ENCODE measurements at regions not wholly inside any gene's neighbourhood (a gene's known extent, or its start where the extent isn't known, plus 50 kb on each side); places are given as distances from the start of the nearest gene placed in this dataset.

DNA sequence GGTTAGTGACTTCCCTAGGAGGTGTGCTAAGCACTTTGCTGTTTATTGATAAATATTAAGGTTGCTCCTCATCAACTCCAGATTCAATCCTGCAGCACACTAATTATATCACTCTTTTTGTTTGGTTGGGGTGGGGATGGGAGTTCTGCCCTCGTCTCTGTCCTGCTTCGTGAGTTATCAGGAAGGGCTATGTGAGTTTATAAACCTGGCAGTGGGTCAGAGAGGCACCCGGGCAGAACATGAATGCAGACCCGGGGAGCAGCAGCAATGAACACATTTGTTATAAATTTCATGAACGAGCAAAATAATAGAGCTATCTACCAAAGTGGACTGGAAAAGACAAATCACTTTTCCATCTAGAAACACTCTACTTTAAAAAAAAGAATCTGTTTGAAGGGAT is 125.5 kb upstream of the WWC1 start:
- no peak overlapping the region for H3K27ac ChIP-seq

DNA sequence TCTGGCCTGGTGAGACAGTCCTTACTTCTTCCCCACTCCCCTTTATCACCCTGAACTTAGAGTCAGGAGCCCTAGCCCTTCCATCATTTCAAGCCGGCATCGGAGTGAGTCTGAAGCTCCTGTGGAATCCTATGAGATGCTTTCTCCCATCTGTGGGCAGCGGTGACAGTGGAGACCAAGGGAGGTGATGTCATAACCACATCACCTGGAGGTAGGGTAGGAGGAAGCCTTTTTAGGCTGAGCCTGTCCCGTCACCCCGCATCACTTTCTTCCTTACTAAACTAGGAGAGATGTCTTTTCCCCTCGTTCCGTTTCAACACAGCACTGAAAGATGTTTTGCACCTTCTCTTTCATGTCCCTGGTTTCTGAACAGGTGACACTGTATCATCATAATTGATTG is 124.1 kb upstream of the WWC1 start:
- Histone ChIP-seq H3K9me3 (no peaks in the 10 kb centered on the region), H3K4me1 (no peaks in the 10 kb centered on the region), H3K27ac (no peak overlapping the region), H3K4me3 (no peak overlapping the region), H3K36me3 (no peaks in the 10 kb centered on the region), H3K27me3 (replicated peaks in 1 of 7) (peaks cover 0 to 6% (median 0%) of the 10 kb centered on the region in 7 donors)
- intact Hi-C loops (cut with DNase I; ENCODE audit: low total_unique reads), result no loop called here
- 78 to 90% (median 88%) methylated on average over 7 of the region's 7 CpGs for WGBS, 5 donors
- no peak for DNase-seq
- TF ChIP-seq, protein P1, sequence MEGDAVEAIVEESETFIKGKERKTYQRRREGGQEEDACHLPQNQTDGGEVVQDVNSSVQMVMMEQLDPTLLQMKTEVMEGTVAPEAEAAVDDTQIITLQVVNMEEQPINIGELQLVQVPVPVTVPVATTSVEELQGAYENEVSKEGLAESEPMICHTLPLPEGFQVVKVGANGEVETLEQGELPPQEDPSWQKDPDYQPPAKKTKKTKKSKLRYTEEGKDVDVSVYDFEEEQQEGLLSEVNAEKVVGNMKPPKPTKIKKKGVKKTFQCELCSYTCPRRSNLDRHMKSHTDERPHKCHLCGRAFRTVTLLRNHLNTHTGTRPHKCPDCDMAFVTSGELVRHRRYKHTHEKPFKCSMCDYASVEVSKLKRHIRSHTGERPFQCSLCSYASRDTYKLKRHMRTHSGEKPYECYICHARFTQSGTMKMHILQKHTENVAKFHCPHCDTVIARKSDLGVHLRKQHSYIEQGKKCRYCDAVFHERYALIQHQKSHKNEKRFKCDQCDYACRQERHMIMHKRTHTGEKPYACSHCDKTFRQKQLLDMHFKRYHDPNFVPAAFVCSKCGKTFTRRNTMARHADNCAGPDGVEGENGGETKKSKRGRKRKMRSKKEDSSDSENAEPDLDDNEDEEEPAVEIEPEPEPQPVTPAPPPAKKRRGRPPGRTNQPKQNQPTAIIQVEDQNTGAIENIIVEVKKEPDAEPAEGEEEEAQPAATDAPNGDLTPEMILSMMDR (IDR thresholded peaks at IDR 0.05 in 8 of 11, conservative IDR thresholded peaks at IDR 0.05 in 3 of 11), result no peak
- TF ChIP-seq POLR2AphosphoS5 (IDR thresholded peaks at IDR 0.05) (no peak), POLR2A (IDR thresholded peaks at IDR 0.05) (no peak)

More for the DNA sequence above, 125.5 kb upstream of the WWC1 start:
- 41 to 60% (median 50%) methylated on average over 5 of the region's 5 CpGs for WGBS, 5 donors
- H3K9me3 ChIP-seq, result no peaks in the 10 kb centered on the region
- H3K27me3 ChIP-seq (replicated peaks in 1 of 7), result peaks cover 0 to 6% (median 0%) of the 10 kb centered on the region in 7 donors
- DNase-seq, result no peak
- no peaks in the 10 kb centered on the region for H3K4me1 ChIP-seq
- TF ChIP-seq POLR2AphosphoS5 (IDR thresholded peaks at IDR 0.05) (no peak), POLR2A (IDR thresholded peaks at IDR 0.05) (no peak)
- TF ChIP-seq, protein P1 (IDR thresholded peaks at IDR 0.05 in 8 of 11, conservative IDR thresholded peaks at IDR 0.05 in 3 of 11), result no peak
- intact Hi-C loops (cut with DNase I; ENCODE audit: low total_unique reads), result no loop called here
- no peak overlapping the region for H3K4me3 ChIP-seq
- no peaks in the 10 kb centered on the region for H3K36me3 ChIP-seq

DNA sequence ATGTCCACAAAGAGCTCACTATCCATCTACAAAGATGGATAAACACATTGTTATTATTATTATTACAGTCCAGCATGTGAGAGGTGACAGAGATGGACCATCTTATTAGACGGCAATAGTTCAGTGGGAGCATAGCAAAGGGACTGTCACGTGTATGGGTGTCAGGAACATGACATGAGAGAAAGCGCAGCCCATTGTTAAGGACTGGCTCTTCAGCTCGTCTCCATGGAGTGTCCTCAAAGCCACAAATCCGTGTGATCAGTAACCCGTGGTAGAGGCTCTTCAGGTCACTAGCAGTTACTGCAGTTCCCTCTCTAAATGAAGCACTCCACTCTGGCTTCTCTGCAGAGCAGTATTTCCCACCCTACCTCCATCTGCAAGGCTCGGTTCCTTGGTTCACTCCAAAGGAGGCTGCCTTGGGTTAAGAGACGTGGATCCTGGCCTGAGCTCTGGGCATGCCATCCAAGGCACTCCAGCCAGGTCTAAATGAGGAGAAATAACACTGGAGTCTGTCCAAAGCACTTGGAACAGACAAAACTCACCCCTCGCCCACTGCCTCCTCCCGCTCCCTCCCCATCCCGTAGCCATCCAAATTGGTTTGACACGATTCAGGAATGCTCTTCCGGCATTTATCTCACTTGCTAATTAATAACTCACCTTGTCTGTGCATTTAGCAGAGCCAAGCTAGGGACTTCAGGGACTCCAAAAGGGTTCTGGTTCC is 122.3 kb upstream of the WWC1 start:
- WGBS, 5 donors, result 77 to 81% (median 79%) methylated on average over 13 of the region's 13 CpGs
- no peak for DNase-seq
- H3K9me3 ChIP-seq, result no peaks in the 10 kb centered on the region
- no peak for TF ChIP-seq POLR2AphosphoS5 (IDR thresholded peaks at IDR 0.05)
- TF ChIP-seq, protein P1 (IDR thresholded peaks at IDR 0.05 in 8 of 11, conservative IDR thresholded peaks at IDR 0.05 in 3 of 11), result no peak
- TF ChIP-seq POLR2A (IDR thresholded peaks at IDR 0.05), result no peak
- H3K27me3 ChIP-seq (replicated peaks in 1 of 7), result peaks cover 0 to 6% (median 0%) of the 10 kb centered on the region in 7 donors
- no peaks in the 10 kb centered on the region for H3K4me1 ChIP-seq
- intact Hi-C loops (cut with DNase I; ENCODE audit: low total_unique reads), result no loop called here
- no peaks in the 10 kb centered on the region for H3K36me3 ChIP-seq
- no peak overlapping the region for H3K4me3 ChIP-seq
- H3K27ac ChIP-seq, result no peak overlapping the region

DNA sequence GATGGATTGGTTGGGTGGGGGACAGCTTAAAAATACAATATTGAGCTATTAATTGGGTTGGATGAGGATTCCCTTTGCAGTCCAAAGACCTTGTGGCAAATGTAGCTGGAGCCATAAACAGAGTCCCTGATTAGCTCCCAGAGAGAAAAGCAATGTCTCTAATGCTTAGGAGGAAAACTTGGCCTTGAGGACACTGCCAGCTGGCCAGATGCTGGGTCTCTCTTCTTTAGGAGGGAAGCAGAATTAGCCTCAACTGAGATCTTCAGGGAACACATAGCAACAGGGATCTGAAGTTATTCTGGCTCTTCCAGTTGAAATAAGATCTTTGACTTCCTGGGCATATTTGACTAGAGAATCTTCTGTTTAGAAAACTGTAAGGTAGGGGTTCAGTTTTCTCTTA is 121.7 kb upstream of the WWC1 start:
- H3K9me3 ChIP-seq, result no peaks in the 10 kb centered on the region
- intact Hi-C loops (cut with DNase I; ENCODE audit: low total_unique reads), result no loop called here
- no peaks in the 10 kb centered on the region for H3K36me3 ChIP-seq
- no peak overlapping the region for H3K27ac ChIP-seq
- H3K4me3 ChIP-seq, result no peak overlapping the region
- H3K4me1 ChIP-seq, result no peaks in the 10 kb centered on the region
- no peak for DNase-seq
- TF ChIP-seq, protein P1 (IDR thresholded peaks at IDR 0.05 in 8 of 11, conservative IDR thresholded peaks at IDR 0.05 in 3 of 11), result no peak
- TF ChIP-seq POLR2AphosphoS5 (IDR thresholded peaks at IDR 0.05) (no peak), POLR2A (IDR thresholded peaks at IDR 0.05) (no peak)
- peaks cover 0 to 6% (median 0%) of the 10 kb centered on the region in 7 donors for H3K27me3 ChIP-seq (replicated peaks in 1 of 7)
